ENCODE measurements at regions not wholly inside any gene's neighbourhood (a gene's known extent, or its start where the extent isn't known, plus 50 kb on each side); places are given as distances from the start of the nearest gene placed in this dataset.
"Not testable (repeated sequence)": the region's sequence is repeated elsewhere in the genome, so short reads cannot be mapped to it uniquely, and the experiment has no call there.

DNA sequence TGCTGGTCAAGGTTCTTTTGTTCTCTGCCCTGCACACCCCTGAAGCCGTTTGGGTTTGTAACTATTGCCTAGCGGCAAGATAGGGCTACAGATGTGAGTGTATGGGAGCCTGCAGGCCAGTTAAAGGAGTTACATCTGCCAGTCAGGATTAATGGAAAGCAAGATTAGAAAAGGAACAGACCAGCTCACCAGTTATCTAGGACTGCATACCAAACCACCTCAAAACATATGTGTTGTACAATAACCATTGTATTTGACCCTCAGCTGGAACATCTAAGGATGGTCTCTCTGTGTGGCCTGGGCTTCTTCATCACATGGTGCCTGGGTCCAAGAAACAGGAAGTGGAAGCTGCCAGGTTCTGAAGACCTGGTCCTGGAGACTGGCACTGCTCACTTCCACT, 52.5 kb upstream of the FBXO28 start:
- H3K36me3 Mint-ChIP-seq (ENCODE audit: insufficient read depth), result no peaks in the 10 kb centered on the region
- H3K9me3 Mint-ChIP-seq, result no peaks in the 10 kb centered on the region
- peaks cover 13 to 21% of the 10 kb centered on the region in 2 donors for H3K27me3 Mint-ChIP-seq
- ATAC-seq (replicated peaks), result no peak
- H3K27ac Mint-ChIP-seq, result no peak overlapping the region
- no peak overlapping the region for H3K4me3 Mint-ChIP-seq
- H3K4me1 Mint-ChIP-seq (ENCODE audit: low read depth in 2 of 2), result no peaks in the 10 kb centered on the region
- no peak for DNase-seq

DNA sequence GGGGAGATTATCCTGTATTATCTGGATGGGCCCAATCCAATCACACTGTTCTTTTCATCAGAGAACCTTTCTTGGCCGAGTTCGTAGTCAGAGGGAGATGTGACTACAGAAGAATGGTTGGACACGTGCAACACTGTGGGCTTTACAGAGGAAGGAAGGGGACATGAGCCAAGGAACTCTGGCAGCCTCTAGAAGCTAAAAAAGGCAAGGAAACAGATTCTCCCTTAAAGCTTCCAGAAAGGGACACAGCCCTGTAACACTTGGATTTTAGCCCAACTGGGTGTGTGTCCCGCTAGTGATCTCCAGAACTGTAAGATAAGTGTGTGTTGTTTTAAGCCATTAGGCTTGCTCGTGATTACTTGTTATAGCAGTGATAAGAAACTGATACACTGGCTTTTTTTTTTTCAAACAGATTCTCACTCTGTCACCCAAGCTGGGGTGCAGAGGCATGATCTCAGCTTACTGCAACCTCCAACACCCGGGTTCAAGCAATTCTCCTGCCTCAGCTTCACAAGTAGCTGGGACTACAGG, 53.9 kb upstream of the FBXO28 start:
- ATAC-seq (replicated peaks), result no peak
- no peaks in the 10 kb centered on the region for H3K36me3 Mint-ChIP-seq (ENCODE audit: insufficient read depth)
- H3K27ac Mint-ChIP-seq, result no peak overlapping the region

DNA sequence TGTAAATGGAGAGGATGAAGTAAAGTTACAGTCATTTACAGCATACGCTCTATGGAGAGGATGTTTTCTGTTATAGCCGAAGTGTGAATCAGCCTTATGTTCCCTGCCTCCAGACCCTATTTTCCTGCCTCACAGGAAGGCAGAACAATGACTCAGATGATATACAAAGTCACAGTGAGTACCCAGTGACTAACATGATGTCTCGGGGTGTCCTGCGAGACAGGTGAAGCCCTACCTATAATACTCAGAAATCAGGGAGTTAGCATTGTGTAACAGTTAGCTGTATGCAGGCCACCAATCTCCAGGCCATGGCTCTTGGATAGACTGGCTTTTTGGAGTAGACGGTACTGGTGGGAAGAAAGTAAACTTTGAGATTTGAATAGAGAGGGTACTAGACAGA, 55.6 kb upstream of the FBXO28 start:
- H3K27ac Mint-ChIP-seq, result no peak overlapping the region
- ATAC-seq (replicated peaks) (no peak), DNase-seq (no peak)
- H3K4me1 Mint-ChIP-seq (ENCODE audit: low read depth in 2 of 2), result no peaks in the 10 kb centered on the region
- no peaks in the 10 kb centered on the region for H3K9me3 Mint-ChIP-seq
- no peaks in the 10 kb centered on the region for H3K36me3 Mint-ChIP-seq (ENCODE audit: insufficient read depth)
- no peak overlapping the region for H3K4me3 Mint-ChIP-seq
- H3K27me3 Mint-ChIP-seq, result peaks cover 17 to 22% of the 10 kb centered on the region in 2 donors

More for the DNA sequence above, 53.9 kb upstream of the FBXO28 start:
- H3K4me3 Mint-ChIP-seq, result no peak overlapping the region
- no peaks in the 10 kb centered on the region for H3K9me3 Mint-ChIP-seq
- H3K4me1 Mint-ChIP-seq (ENCODE audit: low read depth in 2 of 2), result no peaks in the 10 kb centered on the region
- no peak for DNase-seq
- H3K27me3 Mint-ChIP-seq, result peaks cover 16 to 21% of the 10 kb centered on the region in 2 donors

DNA sequence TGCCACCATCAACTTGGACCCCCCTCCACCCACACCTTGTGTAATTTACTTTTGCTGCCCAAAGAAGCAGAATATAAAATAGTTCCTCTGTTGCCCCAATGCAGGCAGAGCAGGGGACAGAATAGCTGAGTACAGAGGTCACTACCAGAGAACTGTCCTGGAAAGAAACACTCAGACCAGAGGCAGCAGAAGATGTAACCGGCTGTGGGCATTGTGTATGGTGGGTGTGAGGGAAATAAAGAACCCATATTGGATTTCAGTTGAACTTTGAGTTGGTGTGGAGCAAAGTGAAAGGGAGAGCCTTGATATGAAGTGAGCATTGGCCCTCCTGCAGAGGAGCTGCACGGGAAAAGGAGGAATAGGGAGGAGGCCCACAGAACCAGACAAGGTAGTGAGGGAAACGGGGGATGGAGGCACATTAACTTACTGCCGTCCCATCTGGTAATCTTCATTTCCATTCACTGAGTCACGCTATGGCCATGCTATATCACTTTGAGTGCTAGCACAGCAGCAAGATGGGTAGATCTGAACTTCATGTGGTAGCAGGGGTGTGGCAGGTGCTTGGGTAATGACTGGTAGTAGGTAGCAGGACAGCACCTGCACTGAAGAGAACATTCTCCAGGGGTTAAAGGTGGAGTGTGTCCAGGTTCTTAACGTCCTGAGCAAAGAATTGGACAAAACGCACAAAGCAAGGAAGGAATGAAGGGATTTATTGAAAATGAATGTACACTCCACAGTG, 56.3 kb upstream of the FBXO28 start:
- ATAC-seq (replicated peaks), result no peak
- H3K9me3 Mint-ChIP-seq, result no peaks in the 10 kb centered on the region
- H3K27me3 Mint-ChIP-seq, result peaks cover 15 to 22% of the 10 kb centered on the region in 2 donors
- H3K4me1 Mint-ChIP-seq (ENCODE audit: low read depth in 2 of 2), result no peaks in the 10 kb centered on the region
- no peak overlapping the region for H3K4me3 Mint-ChIP-seq
- no peak for DNase-seq
- H3K36me3 Mint-ChIP-seq (ENCODE audit: insufficient read depth), result no peaks in the 10 kb centered on the region
- H3K27ac Mint-ChIP-seq, result no peak overlapping the region

DNA sequence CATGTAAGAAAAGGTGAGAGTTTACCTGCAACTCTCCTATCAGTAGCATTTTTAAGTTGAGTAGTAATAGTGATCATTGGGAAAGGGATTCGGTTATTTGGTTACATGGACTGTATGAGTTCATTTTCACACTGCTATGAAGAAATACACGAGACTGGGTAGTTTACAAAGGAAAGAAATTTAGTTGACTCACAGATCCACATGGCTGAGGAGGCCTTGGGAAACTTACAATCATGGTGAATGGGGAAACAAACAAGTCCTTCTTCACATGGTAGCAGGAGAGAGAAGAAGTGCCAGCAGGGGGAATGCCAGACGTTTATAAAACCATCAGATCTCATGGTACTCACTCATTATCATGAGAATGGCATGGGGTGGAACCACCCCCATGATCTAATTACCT, 59.3 kb upstream of the FBXO28 start:
- ATAC-seq (replicated peaks) (no peak), DNase-seq (no peak)
- Mint-ChIP-seq H3K4me1 (ENCODE audit: low read depth in 2 of 2) (no peaks in the 10 kb centered on the region), H3K9me3 (no peaks in the 10 kb centered on the region), H3K27me3 (peaks cover 14 to 19% of the 10 kb centered on the region in 2 donors), H3K4me3 (no peak overlapping the region), H3K36me3 (ENCODE audit: insufficient read depth) (no peaks in the 10 kb centered on the region), H3K27ac (no peak overlapping the region)

DNA sequence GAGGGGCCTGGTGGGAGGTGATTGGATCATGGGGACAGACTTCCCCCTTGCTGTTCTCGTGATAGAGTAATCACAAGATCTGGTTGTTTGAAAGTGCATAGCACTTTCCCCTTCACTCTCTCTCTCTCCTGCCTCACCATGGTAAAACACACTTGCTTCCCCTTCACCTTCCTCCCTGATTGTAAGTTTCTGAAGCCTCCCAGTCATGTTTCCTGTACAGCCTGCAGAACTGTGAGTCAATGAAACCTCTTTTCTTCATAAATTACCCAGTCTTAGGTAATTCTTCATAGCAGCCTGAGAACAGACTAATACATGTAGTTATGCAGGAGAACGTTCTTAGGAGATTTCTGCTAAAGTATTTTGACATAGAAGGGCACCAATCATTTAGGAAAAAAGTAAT, 59.9 kb upstream of the FBXO28 start:
- Mint-ChIP-seq H3K4me1 (ENCODE audit: low read depth in 2 of 2) (no peaks in the 10 kb centered on the region), H3K9me3 (no peaks in the 10 kb centered on the region), H3K27ac (no peak overlapping the region), H3K36me3 (ENCODE audit: insufficient read depth) (no peaks in the 10 kb centered on the region), H3K27me3 (peaks cover 14 to 19% of the 10 kb centered on the region in 2 donors), H3K4me3 (no peak overlapping the region)
- ATAC-seq (replicated peaks) (no peak), DNase-seq (no peak)

DNA sequence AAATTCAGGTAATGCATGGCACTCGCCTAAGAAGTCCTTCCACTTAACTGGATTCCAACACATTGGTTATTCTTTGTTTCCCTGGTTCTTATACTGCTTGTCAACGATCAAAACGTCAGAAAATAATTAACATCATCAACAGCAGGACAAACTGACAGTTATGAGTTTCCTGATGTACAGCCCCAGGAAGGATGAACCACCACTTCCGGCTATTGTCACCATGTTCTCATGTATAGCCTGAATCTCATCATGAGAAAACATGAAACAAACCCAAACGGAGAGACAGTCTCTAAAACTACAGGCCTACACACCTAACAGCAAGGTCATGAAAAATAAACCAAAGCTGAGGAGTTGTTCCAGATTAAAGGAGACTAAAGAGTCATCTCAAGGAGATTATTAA, 60.5 kb upstream of the FBXO28 start:
- ATAC-seq (replicated peaks) (no peak), DNase-seq (no peak)
- H3K9me3 Mint-ChIP-seq, result no peaks in the 10 kb centered on the region
- no peak overlapping the region for H3K27ac Mint-ChIP-seq
- peaks cover 14 to 19% of the 10 kb centered on the region in 2 donors for H3K27me3 Mint-ChIP-seq
- H3K36me3 Mint-ChIP-seq (ENCODE audit: insufficient read depth), result no peaks in the 10 kb centered on the region
- H3K4me1 Mint-ChIP-seq (ENCODE audit: low read depth in 2 of 2), result no peaks in the 10 kb centered on the region
- H3K4me3 Mint-ChIP-seq, result no peak overlapping the region

DNA sequence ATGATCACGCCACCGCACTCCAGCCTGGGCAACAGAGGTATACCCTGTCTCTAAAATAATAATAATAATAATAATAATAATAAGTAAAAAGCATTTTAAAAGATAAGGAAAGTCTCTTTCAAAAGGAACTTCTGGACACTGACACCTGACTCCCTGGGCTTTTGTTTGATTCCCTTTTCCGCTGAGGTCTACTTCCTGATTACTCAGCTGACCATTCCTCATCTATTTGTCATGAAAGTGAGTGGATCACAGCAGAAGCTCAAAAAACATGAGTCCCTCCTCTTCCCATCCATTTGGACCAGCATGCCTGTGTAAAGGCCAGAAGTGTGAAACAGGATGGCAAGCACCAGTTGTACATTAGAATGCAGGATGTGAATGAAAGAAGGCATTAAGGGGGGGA, 61.1 kb upstream of the FBXO28 start:
- Mint-ChIP-seq H3K27me3 (peaks cover 20 to 26% of the 10 kb centered on the region in 2 donors), H3K4me3 (no peak overlapping the region), H3K9me3 (no peaks in the 10 kb centered on the region), H3K4me1 (ENCODE audit: low read depth in 2 of 2) (no peaks in the 10 kb centered on the region), H3K27ac (no peak overlapping the region), H3K36me3 (ENCODE audit: insufficient read depth) (no peaks in the 10 kb centered on the region)
- ATAC-seq (replicated peaks) (no peak), DNase-seq (no peak)

DNA sequence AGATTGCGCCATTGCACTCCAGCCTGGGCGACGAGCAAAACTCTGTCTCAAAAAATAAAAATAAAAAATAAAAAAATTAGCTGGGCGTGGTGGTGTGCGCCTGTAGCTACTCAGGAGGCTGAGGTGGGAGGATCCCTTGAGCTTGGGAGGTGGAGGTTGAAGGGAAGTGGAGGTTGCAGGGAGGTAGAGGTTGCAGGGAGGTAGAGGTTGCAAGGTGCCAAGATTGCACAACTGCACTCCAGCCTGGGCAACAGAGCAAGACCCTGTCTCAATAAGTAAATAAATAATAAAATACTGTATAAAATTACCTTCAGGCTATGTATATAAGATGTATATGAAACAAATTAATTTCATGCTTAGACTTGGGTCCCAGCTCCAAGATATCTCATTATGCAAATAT, 62.1 kb upstream of the FBXO28 start:
- H3K9me3 Mint-ChIP-seq; H3K4me1 Mint-ChIP-seq (ENCODE audit: low read depth in 2 of 2); H3K36me3 Mint-ChIP-seq (ENCODE audit: insufficient read depth); H3K27ac Mint-ChIP-seq; ATAC-seq (replicated peaks); DNase-seq; H3K4me3 Mint-ChIP-seq: not testable (repeated sequence)
- peaks cover 23 to 29% of the 10 kb centered on the region in 2 donors for H3K27me3 Mint-ChIP-seq

DNA sequence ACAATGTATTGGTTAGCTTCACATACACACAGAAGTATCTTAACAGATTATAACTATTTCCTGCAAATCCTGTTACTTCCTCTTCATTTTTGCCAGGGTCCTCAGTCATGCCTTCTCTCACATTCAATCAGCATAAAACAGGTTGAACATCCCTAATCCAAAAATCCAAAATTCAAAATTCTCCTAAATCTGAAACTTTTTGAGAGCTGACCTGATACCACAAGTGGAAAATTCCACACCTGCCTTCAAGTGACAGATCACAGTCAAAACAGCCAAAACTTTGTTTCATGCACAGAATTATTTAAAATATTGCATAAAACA, 62.9 kb upstream of the FBXO28 start:
- H3K27me3 Mint-ChIP-seq, result peaks cover 20 to 23% of the 10 kb centered on the region in 2 donors
- no peaks in the 10 kb centered on the region for H3K36me3 Mint-ChIP-seq (ENCODE audit: insufficient read depth)
- no peak overlapping the region for H3K4me3 Mint-ChIP-seq
- no peak for ATAC-seq (replicated peaks)
- H3K4me1 Mint-ChIP-seq (ENCODE audit: low read depth in 2 of 2), result no peaks in the 10 kb centered on the region
- no peaks in the 10 kb centered on the region for H3K9me3 Mint-ChIP-seq
- DNase-seq, result no peak
- no peak overlapping the region for H3K27ac Mint-ChIP-seq

DNA sequence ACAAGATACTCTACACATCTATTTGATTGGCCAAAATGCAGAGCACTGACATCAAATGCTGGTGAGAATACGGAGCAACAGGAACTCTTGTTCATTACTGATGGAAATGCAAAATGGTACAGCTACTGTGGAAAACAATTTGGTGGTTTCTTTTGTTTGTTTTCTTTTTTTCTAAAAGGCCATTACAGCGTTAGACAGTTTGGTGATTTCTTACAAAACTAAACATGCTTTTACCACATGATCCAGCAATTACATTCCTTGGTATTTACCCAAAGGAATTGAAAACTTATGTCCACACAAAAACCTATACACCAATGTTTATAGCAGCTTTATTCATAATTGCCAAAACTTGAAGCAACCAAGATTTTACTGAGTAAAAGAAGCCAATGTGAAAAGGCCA, 66.4 kb upstream of the FBXO28 start:
- no peaks in the 10 kb centered on the region for H3K9me3 Mint-ChIP-seq
- H3K4me1 Mint-ChIP-seq (ENCODE audit: low read depth in 2 of 2), result no peaks in the 10 kb centered on the region
- no peak for ATAC-seq (replicated peaks)
- no peak for DNase-seq
- H3K27me3 Mint-ChIP-seq, result peaks cover 21 to 26% of the 10 kb centered on the region in 2 donors
- H3K36me3 Mint-ChIP-seq (ENCODE audit: insufficient read depth), result no peaks in the 10 kb centered on the region
- no peak overlapping the region for H3K27ac Mint-ChIP-seq
- H3K4me3 Mint-ChIP-seq, result no peak overlapping the region

DNA sequence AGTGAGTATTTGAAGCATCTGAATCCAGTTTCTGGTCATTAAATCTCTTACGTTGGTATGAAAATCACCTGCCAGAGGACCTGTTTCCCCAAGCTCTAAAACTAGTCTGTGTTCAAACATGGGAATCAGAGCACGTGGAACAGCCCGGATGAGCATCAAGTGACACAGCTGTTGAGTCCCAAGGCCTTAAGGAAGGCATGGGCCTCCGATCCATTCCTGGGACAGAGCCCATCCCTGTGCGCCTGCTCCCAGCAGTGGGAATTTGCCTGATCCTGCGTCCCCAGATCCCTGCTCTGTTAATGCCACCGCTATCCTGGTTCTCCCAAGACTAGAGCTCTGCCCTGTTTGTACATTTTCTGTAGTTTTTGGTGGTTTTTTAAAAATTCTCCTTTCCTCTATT, 68.4 kb upstream of the FBXO28 start:
- Mint-ChIP-seq H3K27ac (no peak overlapping the region), H3K9me3 (no peaks in the 10 kb centered on the region), H3K4me3 (no peak overlapping the region), H3K27me3 (peaks cover 34 to 42% of the 10 kb centered on the region in 2 donors), H3K4me1 (ENCODE audit: low read depth in 2 of 2) (no peaks in the 10 kb centered on the region), H3K36me3 (ENCODE audit: insufficient read depth) (no peaks in the 10 kb centered on the region)
- DNase-seq (no peak), ATAC-seq (replicated peaks) (no peak)

DNA sequence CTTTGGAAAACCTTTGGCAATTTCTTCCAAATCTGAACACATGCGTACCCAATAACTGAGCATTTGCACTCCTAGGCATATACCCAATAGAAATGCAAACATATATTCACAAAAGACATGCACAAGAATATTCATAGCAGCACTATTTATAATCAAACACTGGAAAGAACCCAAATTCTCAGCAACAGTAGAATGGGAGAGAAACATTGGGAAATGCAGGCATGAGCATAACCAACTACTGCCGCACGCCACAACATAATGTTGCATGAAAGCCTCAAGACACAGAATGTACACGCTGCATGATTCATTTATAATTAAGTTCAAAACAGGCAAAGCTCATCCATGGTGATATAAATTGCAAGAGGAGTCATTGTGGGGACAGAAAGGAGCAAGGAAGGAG, 69.5 kb upstream of the FBXO28 start:
- H3K4me1 Mint-ChIP-seq (ENCODE audit: low read depth in 2 of 2), result no peaks in the 10 kb centered on the region
- DNase-seq (no peak), ATAC-seq (replicated peaks) (no peak)
- H3K4me3 Mint-ChIP-seq, result no peak overlapping the region
- H3K9me3 Mint-ChIP-seq, result no peaks in the 10 kb centered on the region
- no peaks in the 10 kb centered on the region for H3K36me3 Mint-ChIP-seq (ENCODE audit: insufficient read depth)
- H3K27ac Mint-ChIP-seq, result no peak overlapping the region
- H3K27me3 Mint-ChIP-seq, result peaks cover 38 to 42% of the 10 kb centered on the region in 2 donors

DNA sequence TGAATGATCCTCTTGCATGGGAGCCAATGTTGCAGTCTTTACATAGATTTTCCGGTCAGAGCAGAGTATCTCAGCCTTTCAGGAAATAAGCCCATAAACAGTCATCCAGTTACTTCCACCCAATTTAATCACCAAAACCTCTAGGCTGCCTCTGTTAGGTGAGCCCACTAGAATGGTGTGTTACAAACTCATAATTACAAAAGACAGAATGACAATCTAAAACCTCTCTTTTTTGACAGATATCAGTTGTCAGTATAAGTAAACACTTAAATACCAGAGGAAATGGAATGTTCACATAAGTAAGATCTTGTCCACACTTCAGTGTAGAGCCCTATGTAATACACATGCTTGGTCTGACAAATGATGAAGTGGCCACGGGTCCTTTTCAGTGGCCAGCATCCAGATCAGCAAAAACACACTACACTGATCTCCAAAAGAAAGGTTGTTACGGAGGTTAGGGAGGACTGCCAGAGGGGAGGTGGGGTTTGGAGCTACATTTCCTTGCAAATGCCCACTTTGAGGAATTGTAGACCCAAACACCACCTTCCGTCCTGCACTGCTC, 71.3 kb upstream of the FBXO28 start:
- peaks cover 31 to 34% of the 10 kb centered on the region in 2 donors for H3K27me3 Mint-ChIP-seq
- H3K27ac Mint-ChIP-seq, result no peak overlapping the region
- DNase-seq (no peak), ATAC-seq (replicated peaks) (no peak)
- H3K4me3 Mint-ChIP-seq, result no peak overlapping the region
- H3K36me3 Mint-ChIP-seq (ENCODE audit: insufficient read depth), result no peaks in the 10 kb centered on the region
- H3K9me3 Mint-ChIP-seq, result no peaks in the 10 kb centered on the region
- H3K4me1 Mint-ChIP-seq (ENCODE audit: low read depth in 2 of 2), result peaks cover 0 to under 1% of the 10 kb centered on the region in 2 donors

Measured in effector memory CD8-positive, alpha-beta T cell (primary cell).